H1 (cell line): ENCODE measurements at regions not wholly inside any gene's neighbourhood (a gene's known extent, or its start where the extent isn't known, plus 50 kb on each side); places are given as distances from the start of the nearest gene placed in this dataset.

Experiments used
- TF ChIP-seq, protein P1 (sequence below), 3 experiments: IDR thresholded peaks; 1 replicate in 2 of 3; 2 replicates in 1 of 3; pipeline versions ENCODE4 v1.5.1 to v1.6.1; 2011; ENCODE audit warnings: low read length in 3 of 3, mild to moderate bottlenecking in 3 of 3, inconsistent platforms in 2 of 3, low read depth in 1 of 3, moderate library complexity in 1 of 3; ENCODE audit not compliant: insufficient read depth in 1 of 3; ENCODE audit errors: control extremely low read depth in 1 of 3

DNA sequence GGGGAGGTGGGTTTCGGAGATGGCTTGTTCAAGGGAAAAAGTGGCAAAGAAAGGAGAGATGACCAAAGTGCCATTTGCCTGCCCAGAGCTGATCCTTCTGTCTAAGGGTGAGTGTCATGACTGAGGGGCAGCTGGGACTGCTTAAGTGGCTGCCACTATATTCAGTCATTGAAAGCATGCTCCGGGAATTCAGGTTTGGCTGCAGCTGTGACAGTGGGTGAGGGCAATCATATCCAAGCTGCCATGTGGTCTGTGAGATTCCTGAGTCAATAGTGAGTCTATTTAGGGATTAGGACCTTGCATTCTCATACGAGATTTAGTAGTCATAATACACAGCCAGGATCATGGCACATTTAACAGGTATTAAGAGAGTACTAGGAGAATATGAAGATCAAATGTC is 138.8 kb upstream of the BANK1 start (continued):
- TF ChIP-seq, protein P1, sequence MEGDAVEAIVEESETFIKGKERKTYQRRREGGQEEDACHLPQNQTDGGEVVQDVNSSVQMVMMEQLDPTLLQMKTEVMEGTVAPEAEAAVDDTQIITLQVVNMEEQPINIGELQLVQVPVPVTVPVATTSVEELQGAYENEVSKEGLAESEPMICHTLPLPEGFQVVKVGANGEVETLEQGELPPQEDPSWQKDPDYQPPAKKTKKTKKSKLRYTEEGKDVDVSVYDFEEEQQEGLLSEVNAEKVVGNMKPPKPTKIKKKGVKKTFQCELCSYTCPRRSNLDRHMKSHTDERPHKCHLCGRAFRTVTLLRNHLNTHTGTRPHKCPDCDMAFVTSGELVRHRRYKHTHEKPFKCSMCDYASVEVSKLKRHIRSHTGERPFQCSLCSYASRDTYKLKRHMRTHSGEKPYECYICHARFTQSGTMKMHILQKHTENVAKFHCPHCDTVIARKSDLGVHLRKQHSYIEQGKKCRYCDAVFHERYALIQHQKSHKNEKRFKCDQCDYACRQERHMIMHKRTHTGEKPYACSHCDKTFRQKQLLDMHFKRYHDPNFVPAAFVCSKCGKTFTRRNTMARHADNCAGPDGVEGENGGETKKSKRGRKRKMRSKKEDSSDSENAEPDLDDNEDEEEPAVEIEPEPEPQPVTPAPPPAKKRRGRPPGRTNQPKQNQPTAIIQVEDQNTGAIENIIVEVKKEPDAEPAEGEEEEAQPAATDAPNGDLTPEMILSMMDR (IDR thresholded peaks at IDR 0.05; ENCODE audit: control extremely low read depth in 1 of 3, insufficient read depth in 1 of 3, low read depth in 1 of 3, low read length in 3 of 3): no peak
